Activated naive CD8-positive, alpha-beta T cell treated with anti-CD3 and anti-CD28 coated beads, Interleukin-2, amount 10 ng/mL, durations not matched to agents 7 days and 5 days (primary cell): ENCODE measurements at regions not wholly inside any gene's neighbourhood (a gene's known extent, or its start where the extent isn't known, plus 50 kb on each side); places are given as distances from the start of the nearest gene placed in this dataset.
A peak's percentile ranks its signal among the peaks of the same experiment; 100 is the strongest.

ENCODE experiments used
- ATAC-seq: fragments of 150-1000 bp; cut with Tn5 transposase; one replicate; pipeline ENCODE4 v1.10.0; 2021; ENCODE audit warnings: low read depth, moderate library complexity
- POLR2A ChIA-PET: fragments of 350-600 bp; sonication (Branson Sonifier 250); formaldehyde crosslinking; loops from one replicate; lab custom pipeline; 2021; ENCODE audit warnings: antibody characterized with exemption; lab: Charles Lee
- DNase-seq: peaks from one replicate; pipeline ENCODE4 v3.0.0; 2021
- H3K27ac Mint-ChIP-seq: one replicate; pipeline ENCODE4 v1.8.0; 2022; ENCODE audit warnings: mild to moderate bottlenecking, mixed read lengths
- H3K27me3 Mint-ChIP-seq: one replicate; pipeline ENCODE4 v1.8.0; 2022; ENCODE audit warnings: mild to moderate bottlenecking, moderate library complexity, mixed read lengths
- H3K36me3 Mint-ChIP-seq: one replicate; pipeline ENCODE4 v1.8.0; 2021; ENCODE audit warnings: mild to moderate bottlenecking, mixed read lengths
- H3K4me1 Mint-ChIP-seq: one replicate; pipeline ENCODE4 v1.8.0; 2021; ENCODE audit warnings: mixed read lengths
- H3K4me3 Mint-ChIP-seq: one replicate; pipeline ENCODE4 v1.8.0; 2022; ENCODE audit warnings: mild to moderate bottlenecking, moderate library complexity, mixed read lengths
- H3K9me3 Mint-ChIP-seq: one replicate; pipeline ENCODE4 v1.8.0; 2021; ENCODE audit warnings: mixed read lengths

DNA sequence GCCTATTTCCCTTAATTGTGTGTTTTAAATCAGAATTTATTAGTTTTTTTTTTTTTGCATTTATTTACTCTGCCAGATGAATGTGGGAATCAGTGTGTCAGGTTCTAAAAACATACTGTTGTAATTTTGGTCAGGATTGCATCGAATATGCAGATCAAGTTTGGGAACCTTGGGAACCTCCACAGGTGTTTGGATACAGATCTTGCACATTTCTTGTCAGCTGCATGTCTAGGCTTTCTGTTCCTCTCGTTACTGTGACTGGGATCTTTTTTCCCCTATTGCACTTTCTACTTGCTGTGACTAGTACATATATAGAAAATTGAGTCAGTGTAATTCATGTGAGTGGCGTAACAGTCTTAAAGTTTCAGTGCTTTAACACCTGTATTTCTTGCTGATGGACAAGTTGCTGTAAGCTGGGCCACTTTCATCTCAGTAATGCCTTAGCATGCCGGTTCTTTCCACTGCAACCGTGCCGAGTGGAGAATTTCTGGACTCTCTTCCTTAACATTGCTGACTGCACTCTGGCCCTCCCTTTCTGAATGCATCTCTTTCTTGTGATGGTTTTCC is 112.5 kb downstream of the TENT4A start:
- POLR2A ChIA-PET = no interaction called here
- Mint-ChIP-seq H3K4me1 (peaks cover 30% of the 10 kb centered on the region), H3K9me3 (peaks cover 8% of the 10 kb centered on the region), H3K36me3 (peaks cover 1% of the 10 kb centered on the region), H3K27ac (no peak overlapping the region), H3K27me3 (peaks cover 5% of the 10 kb centered on the region), H3K4me3 (no peak overlapping the region)
- DNase-seq = no peak
- ATAC-seq = no peak

DNA sequence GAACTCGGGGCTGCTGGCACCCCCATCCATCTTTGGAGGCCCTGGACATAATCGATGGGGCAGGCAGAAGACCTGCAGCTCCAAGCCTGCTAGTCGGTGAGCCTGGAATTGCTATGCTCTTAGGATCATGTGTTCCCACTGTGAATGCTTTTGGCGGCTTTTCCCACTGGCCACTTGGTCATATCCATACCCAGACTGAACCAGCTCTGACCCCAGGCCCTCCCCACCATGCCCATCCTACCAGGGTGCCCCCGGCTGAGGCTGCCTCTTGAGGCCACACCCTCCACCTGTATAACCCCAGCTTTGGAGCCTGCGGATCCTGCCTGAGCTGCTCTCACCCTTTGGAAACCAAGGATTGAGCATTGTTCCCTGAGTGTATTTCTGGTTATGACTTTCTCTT is 113.5 kb downstream of the TENT4A start:
- POLR2A ChIA-PET = no interaction called here
- ATAC-seq (no peak), DNase-seq (no peak)
- Mint-ChIP-seq H3K4me3 (no peak overlapping the region), H3K27me3 (peaks cover 1% of the 10 kb centered on the region), H3K4me1 (peaks cover 38% of the 10 kb centered on the region), H3K9me3 (peaks cover 6% of the 10 kb centered on the region), H3K36me3 (peaks cover 4% of the 10 kb centered on the region), H3K27ac (no peak overlapping the region)

DNA sequence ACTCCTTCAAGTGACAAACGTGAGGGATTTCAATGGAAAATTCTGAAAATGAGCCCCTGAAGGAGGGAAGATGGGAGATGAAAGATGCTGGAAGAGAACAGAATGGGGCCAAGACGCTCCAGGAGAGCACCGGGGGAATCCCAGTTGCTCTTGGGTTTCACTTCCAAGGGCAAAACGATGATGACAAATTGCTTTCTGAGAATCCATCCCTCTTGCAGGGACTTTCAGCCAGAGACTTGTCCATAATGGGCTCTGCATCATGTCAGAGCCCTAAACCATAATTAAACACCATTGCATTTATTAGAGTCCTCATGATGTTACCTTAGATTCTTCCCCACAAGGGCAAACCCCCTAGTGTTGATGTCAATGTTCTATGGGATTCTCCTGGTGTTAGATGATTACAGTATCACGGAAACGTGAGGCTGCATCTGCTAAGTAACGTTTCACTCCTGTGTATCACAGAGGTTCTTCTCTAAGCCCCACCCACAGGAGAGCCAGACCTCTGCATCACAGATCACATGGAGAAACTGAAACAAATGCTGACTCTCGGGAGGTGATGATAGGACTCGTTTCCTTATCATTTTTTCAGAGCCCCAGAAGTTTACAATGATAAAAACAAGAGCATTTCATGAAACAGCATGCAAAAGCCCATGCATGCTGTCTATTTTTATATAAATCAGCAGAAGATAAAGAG is 114.4 kb downstream of the TENT4A start:
- Mint-ChIP-seq H3K4me3 (peak overlapping the region; percentile 84), H3K36me3 (peaks cover 4% of the 10 kb centered on the region), H3K9me3 (peaks cover 5% of the 10 kb centered on the region), H3K4me1 (peaks cover 46% of the 10 kb centered on the region), H3K27ac (peak overlapping the region; percentile 96), H3K27me3 (no peaks in the 10 kb centered on the region)
- POLR2A ChIA-PET = no interaction called here
- DNase-seq = no peak
- ATAC-seq = peak; percentile 96

DNA sequence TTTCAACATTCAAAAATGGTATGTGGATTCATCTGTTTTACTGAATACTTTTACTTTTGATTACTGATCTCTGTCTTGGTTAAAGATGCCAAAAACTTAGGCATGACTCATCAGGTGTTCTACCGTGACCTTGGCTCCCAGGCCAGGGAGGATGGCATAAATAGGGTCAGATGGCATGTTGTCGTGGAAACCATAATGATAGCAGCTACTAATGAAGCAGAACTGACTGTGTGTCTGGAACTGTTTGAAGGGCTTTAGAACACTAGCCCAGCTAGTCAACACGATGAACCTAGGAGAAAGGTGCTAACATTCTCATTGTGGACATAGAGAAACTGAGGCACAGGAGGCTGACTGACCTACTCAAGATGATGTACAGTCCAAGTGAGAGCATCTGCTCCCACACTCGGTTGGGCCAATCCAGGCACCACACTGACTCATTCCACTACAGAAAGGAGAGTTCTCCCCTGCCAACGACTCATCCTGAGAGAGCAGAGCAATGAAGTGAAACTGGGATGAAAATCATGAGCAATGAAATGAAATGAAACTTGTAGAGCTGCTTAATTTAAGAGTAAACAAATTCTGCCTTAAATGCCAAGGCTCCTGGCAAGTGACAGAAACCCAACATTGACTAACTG is 116.0 kb downstream of the TENT4A start:
- peaks cover 53% of the 10 kb centered on the region for H3K4me1 Mint-ChIP-seq

DNA sequence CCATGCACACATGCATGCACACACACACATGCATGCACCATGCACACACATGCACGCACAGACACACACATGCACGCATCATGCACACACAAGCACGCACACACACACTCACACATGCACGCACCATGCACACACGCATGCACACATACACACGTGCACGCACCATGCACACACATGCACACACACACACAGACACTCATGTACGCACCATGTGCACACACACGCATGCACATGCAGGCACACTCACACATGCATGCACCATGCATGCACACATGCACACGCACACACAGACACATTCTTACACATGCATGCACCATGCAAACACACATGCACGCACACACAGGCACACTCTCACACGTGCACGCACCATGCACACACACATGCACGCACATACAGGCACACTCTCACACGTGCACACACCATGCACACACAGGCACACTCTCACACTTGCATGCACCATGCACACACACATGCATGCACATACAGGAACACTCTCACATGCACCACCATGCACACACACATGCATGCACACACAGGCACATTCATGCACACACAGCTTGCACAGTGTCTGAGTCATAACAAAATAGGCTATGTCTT is 117.5 kb downstream of the TENT4A start:
- no peaks in the 10 kb centered on the region for H3K27me3 Mint-ChIP-seq
- peak overlapping the region; percentile 40 for H3K27ac Mint-ChIP-seq
- peaks cover 4% of the 10 kb centered on the region for H3K36me3 Mint-ChIP-seq
- DNase-seq (no peak), ATAC-seq (no peak)
- H3K9me3 Mint-ChIP-seq = peaks cover 6% of the 10 kb centered on the region
- H3K4me3 Mint-ChIP-seq = no peak overlapping the region
- POLR2A ChIA-PET = no interaction called here
- H3K4me1 Mint-ChIP-seq = peaks cover 53% of the 10 kb centered on the region

More for the DNA sequence above, 116.0 kb downstream of the TENT4A start:
- H3K4me3 Mint-ChIP-seq = peak overlapping the region; percentile 62
- no peaks in the 10 kb centered on the region for H3K27me3 Mint-ChIP-seq
- H3K27ac Mint-ChIP-seq = peak overlapping the region; percentile 86
- POLR2A ChIA-PET = interaction anchor here (0.7 kb wide), 1 partner anchor 37 kb away, joined by 3 read pairs; no protein-coding TSS in a partner anchor
- peaks cover 5% of the 10 kb centered on the region for H3K9me3 Mint-ChIP-seq
- peaks cover 4% of the 10 kb centered on the region for H3K36me3 Mint-ChIP-seq
- ATAC-seq = peak; percentile 43
- DNase-seq = no peak

DNA sequence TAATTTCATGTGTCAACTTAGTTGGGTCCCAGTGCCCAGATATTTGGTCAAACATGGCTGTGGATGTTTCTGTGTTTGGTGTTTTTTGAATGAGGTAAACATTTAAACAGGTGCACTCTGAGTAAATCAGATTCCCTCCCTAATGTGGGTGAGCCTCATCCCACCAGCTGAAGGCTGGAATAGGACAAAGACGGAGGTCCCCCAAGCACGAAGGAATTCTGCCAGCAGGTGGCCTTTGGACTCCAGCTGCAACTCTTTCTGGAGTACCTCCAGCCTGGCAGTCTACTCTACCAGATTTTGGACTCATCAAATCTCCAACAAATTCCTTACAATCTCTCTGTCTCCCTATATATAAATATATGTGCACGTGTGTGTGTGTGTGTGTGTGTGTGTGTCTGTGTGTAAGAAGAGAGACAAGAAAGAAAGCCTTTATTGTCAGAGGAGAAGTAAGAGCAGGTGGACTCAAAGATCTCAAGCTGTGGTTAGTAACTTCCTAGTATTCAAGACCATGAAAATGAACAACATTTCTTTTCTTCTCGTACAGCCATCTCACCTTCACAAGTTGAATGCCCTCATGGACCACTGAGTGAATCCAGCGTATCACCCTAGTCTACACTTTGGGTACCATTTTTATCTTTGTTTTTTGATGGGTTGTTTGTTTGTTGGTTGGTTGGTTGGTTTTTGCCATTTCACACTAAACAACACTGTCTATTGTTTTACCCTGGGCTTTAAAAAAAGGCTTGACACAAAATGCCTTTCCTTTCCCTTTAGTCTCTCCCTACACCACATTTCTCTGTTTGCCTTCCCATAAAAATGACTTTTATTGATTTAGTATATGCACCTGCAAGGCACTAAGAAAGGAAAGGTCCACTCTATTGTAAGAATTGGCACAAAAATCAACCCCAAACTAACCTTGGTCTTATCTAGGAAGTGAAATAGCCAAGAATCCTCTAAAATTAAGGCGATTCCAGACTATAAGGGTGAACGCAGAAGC is 118.7 kb downstream of the TENT4A start:
- Mint-ChIP-seq H3K9me3 (peaks cover 6% of the 10 kb centered on the region), H3K36me3 (peaks cover 4% of the 10 kb centered on the region), H3K4me3 (peak overlapping the region; percentile 25), H3K4me1 (peaks cover 53% of the 10 kb centered on the region), H3K27ac (peak overlapping the region; percentile 48), H3K27me3 (no peaks in the 10 kb centered on the region)
- no peak for ATAC-seq
- DNase-seq = no peak
- POLR2A ChIA-PET = no interaction called here

DNA sequence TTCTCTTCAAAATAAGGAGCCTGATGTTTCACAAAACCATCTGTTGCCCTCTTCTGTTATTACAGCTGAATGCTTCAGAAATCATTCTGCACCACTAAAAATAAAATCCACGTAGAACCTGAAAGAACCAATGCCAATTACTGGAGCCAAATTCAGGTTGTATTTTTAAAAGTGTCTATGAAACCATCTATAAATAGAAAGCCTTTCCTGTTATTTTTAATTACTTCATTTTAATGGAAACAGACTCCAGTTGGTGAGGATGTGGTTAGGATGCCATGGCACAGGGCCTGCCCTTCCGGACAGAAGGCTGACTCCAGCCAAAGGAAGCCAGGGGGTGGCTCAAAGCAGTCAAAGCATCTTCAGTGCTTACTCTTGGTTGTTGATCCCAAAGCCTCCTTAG is 119.8 kb downstream of the TENT4A start:
- Mint-ChIP-seq H3K36me3 (peaks cover 4% of the 10 kb centered on the region), H3K27me3 (no peaks in the 10 kb centered on the region), H3K9me3 (peaks cover 8% of the 10 kb centered on the region), H3K4me3 (peak overlapping the region; percentile 64), H3K27ac (peak overlapping the region; percentile 46), H3K4me1 (peaks cover 53% of the 10 kb centered on the region)
- POLR2A ChIA-PET = no interaction called here
- no peak for DNase-seq
- peak; percentile 59 for ATAC-seq

DNA sequence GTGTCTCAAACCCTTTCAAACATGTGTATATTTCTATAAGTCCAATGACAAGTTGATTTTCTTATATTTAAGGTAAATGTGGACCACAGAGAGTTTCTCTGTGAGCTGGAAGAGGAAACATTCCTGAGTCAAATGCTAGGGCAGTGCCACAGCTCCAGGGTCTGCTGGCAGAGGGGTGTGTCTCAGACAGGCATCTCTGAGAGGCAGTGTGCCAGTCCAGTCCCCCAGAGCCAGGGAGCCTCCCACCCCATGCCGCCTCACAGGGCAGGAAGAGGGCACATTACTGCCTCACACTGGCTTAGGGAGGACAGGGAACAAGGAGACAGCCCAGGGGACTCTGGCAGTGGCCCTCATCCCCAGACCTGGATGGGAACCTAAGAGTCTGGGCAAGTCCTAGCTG is 120.2 kb downstream of the TENT4A start:
- Mint-ChIP-seq H3K27ac (peak overlapping the region; percentile 46), H3K4me3 (no peak overlapping the region), H3K36me3 (peaks cover 4% of the 10 kb centered on the region), H3K9me3 (peaks cover 8% of the 10 kb centered on the region), H3K4me1 (peaks cover 48% of the 10 kb centered on the region), H3K27me3 (no peaks in the 10 kb centered on the region)
- no peak for DNase-seq
- ATAC-seq = no peak
- POLR2A ChIA-PET = no interaction called here

DNA sequence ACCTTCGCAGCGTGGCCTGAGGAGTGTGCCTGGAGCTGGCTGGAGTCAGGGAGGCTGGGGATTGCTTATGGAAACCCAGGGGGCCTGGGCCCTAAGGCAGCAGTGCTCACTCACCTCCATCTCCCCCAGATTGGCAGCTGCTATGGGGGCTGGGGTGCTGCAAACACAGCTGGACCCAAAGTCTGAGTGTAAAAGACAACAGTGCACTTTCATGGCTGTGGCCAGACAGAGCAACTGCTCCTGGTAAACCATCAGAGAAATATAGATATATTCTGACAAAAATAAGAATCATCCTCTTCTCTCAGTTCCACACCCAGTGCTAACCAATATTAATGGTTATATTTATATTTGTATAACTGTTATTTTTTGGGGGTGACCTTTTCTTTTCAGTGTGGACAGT is 123.9 kb downstream of the TENT4A start:
- no peak overlapping the region for H3K27ac Mint-ChIP-seq
- no peak for DNase-seq
- no peak overlapping the region for H3K4me3 Mint-ChIP-seq
- H3K27me3 Mint-ChIP-seq = peaks cover 8% of the 10 kb centered on the region
- H3K4me1 Mint-ChIP-seq = peaks cover 14% of the 10 kb centered on the region
- no peaks in the 10 kb centered on the region for H3K36me3 Mint-ChIP-seq
- H3K9me3 Mint-ChIP-seq = peaks cover 3% of the 10 kb centered on the region
- POLR2A ChIA-PET = no interaction called here
- ATAC-seq = no peak

DNA sequence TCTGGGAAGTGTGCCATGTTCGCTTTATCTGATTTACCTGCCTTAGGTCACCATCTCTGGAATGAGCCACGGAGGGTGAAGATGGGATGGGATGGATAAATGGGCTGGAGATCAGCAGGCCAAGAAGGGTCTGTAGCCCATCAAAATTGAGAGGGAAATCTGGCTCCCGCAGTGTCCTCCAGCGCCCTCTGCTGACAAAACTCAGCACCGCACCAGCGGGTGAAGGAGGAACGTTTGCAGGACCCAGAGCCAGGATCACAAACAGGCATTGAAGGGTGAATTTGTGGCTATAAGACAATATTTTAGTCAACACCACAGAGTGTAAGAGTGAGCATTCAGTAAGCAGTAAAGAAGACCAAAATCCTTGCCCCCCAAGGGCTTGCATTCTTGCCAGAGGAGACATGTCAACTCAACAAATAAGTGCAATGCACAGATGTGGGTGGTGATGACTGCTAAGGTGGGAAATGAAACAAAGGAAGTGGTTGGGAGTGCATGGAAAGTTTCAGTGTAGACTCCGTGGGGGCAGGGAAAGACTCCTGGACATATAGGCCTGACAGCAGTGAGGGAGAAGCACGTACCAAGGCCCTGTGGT is 124.4 kb downstream of the TENT4A start:
- H3K4me3 Mint-ChIP-seq = no peak overlapping the region
- POLR2A ChIA-PET = no interaction called here
- DNase-seq = peak; percentile 58
- no peak overlapping the region for H3K27ac Mint-ChIP-seq
- no peaks in the 10 kb centered on the region for H3K36me3 Mint-ChIP-seq
- peaks cover 3% of the 10 kb centered on the region for H3K9me3 Mint-ChIP-seq
- H3K27me3 Mint-ChIP-seq = peaks cover 8% of the 10 kb centered on the region
- no peak for ATAC-seq
- peaks cover 10% of the 10 kb centered on the region for H3K4me1 Mint-ChIP-seq

DNA sequence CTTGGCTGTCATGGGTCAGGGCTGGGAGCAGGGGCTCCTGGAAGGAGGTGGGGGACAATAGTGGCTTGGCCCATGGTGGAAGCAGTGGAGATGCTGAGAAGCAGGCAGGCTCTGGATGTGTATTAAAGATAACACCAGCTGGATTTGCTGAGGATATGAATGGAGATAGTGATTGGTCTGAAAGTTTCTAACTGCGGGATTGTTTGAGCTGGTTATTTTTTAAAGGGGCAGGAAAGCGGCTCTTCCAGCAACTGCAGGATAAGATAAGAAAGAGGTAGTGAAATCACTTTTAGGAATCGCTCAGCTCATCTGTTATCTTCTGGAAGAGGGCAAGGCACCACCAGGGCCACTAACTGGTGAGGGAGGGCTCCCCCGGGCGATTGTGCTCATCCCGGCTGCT is 125.5 kb downstream of the TENT4A start:
- POLR2A ChIA-PET = no interaction called here
- DNase-seq = no peak
- Mint-ChIP-seq H3K27ac (no peak overlapping the region), H3K27me3 (peaks cover 9% of the 10 kb centered on the region), H3K4me3 (no peak overlapping the region), H3K9me3 (peaks cover 3% of the 10 kb centered on the region), H3K36me3 (no peaks in the 10 kb centered on the region), H3K4me1 (peaks cover 2% of the 10 kb centered on the region)
- ATAC-seq = no peak

DNA sequence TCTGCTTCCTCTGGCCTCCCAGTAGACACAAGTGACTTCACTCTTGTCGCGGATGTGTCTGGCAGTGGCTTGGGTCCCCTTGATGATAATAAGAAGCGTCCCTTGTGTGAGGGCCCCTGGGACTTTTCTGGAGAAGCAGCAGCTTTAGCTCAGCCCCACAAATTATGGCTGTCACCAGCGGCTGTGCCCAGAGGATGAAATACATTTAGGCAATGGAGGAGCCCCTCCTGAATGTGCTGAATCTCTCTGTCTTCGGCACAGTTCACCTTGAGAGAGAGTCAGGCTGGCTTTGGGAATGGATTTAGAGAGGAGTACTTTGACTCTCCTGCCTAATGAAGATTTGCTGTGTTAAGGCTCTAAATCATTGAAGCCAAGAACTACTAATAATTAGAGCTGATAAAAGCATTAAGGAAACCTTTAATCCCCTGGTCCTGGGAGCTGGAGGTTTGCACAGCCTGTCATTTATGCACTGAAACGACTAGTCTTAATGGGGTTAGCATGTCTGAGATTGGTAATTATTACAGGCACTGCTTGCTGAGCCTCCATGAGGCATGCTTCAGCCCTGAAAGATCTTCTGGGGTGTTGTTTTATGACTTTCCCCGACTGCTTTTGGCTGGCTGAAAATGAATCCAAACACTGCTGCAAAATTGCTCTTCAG is 127.0 kb downstream of the TENT4A start:
- DNase-seq (no peak), ATAC-seq (no peak)
- Mint-ChIP-seq H3K27ac (no peak overlapping the region), H3K4me3 (no peak overlapping the region), H3K36me3 (no peaks in the 10 kb centered on the region), H3K27me3 (peaks cover 9% of the 10 kb centered on the region), H3K9me3 (peaks cover 3% of the 10 kb centered on the region), H3K4me1 (peaks cover 2% of the 10 kb centered on the region)
- POLR2A ChIA-PET = no interaction called here
